Daoy (cell line): ENCODE measurements at regions not wholly inside any gene's neighbourhood (a gene's known extent, or its start where the extent isn't known, plus 50 kb on each side); places are given as distances from the start of the nearest gene placed in this dataset.

Experiments used
- DNase-seq: peaks from one replicate; pipeline ENCODE4 v3.0.0-alpha.2; 2015; ENCODE audit warnings: low read depth

GRCh38 chr6:126607289-126607688 is 267.4 kb downstream of the CENPW start:
- no peak for DNase-seq

DNA sequence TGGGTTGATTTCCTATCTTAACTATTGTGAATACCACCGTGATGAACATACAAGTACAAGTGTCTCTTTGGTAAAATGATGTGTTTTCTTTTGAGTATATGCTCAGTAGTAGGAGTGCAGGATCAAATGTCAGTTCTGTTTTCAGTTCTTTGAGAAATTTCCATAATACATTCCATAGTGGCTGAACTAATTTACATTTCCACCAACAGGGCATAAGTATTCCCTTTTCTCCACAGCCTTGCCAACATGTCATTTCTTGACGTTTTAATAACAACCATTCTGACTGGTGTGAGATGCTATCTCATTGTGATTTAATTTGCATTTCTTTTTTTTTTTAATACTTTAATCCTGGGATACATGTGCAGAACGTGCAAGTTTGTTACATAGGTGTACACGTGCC is 268.8 kb downstream of the CENPW start:
- no peak for DNase-seq

DNA sequence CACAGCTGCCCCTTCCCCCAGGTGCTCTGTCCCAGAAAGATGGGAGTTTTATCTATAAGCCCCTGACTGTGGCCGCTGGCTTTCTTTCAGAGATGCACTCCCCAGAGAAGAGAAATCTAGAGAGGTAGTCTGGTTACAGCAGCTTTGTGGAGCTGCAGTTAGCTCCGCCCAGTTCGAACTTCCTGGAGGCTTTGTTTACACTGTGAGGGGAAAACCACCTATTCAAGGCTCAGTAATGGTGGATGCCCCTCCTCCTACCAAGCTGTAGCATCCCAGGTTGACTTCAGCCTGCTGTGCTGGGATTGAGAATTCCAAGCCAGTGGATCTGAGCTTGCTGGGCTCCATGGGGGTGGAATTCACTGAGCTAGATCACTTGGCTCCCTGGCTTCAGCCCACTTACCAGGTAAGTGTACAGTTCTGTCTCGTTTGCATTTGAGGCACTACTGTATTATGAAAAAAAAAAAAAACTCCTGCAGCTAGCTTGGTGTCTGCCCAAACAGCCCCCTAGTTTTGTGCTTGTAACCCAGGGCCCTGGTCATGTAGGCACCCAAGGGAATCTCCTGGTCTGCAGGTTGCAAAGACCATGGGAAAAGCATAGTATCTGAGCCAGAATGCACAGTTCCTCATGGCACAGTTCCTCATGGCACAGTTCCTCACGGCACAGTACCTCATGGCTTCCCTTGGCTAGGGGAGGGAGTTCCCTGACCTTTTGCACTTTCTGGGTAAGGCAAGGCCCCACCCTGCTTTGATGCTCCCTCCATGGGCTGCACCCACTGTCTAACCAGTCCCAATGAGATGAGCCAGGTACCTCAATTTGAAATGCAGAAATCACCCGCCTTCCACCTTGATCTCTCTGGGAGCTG is 275.0 kb downstream of the CENPW start:
- no peak for DNase-seq

DNA sequence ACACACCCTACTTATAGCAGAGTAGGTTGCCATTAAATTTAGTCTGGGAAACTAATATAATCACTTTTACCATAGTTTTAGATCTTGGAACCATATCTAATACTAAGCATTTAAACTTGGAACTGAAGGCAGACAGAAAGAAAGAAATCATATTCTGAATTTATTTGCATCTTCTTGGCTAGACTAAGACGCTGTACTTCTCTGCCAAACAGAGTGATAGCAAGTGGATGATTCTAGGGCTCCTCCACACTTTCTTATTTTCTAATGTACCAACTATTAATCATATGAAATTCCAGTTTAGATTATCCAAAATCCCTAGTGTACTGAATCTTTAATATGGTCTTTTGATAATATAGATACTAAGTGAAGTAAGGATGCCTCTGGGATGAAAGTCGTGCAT is 277.0 kb downstream of the CENPW start:
- DNase-seq = no peak

DNA sequence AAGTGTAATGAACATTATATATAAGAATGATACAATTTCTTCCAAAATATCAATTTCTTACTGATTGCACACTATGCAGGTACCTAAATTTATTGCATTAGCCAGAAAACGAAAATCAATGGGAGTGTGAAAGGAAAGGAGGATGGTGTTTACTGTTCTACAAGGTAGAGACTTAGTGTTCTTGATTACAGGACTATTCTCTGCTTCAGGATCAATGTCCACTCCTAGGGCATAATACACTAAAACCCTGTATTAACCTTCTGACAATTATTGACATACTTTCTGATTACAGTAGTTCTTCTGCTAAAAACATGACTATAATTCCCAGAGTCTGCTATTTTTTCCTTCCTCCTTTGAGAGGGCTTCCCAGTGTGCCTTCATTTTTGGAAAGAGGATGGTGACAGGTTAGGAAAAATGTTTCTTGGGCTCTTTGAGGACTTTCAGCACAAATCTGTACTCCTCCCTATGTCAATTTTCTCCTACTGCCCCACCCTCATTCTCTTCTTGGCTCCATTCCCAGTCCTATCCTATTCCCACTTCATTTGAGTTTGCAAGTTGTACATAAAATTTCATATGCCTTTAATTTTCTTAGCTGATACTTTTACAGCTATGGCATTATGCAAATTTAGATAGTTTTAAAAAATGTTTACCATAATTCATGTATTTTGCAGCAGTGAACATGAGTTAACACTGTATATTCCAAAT is 278.9 kb downstream of the CENPW start:
- no peak for DNase-seq

- no peak for DNase-seq
These were observed 280.8 kb downstream of the CENPW start for GRCh38 chr6:126620719-126621118.

GRCh38 chr6:126625019-126625418 is 285.1 kb downstream of the CENPW start:
- DNase-seq = no peak

DNA sequence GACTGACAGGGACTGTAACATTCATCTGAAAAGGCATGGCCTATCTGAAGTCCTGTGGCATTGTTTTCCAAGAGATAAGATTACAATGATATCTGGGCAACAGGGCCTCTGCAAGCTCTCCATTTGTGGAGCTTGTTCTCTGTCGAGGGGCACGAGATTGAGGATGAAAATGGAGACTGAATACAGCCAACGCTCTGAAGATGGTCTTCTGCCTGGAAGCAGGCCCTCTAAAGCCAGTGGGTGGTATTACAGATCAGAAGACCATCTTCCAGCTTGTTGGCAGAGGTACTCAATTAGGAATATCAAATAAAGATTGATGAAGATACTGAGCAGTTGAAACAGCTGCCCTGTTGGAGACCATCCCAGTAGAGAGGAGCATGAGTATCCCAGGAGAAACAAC is 288.2 kb downstream of the CENPW start:
- no peak for DNase-seq

GRCh38 chr6:126631363-126631762 is 291.4 kb downstream of the CENPW start:
- DNase-seq = no peak

- no peak for DNase-seq
These were observed 292.4 kb downstream of the CENPW start for GRCh38 chr6:126632271-126632670.

- DNase-seq = no peak
These were observed 293.5 kb downstream of the CENPW start for GRCh38 chr6:126633373-126633772.

GRCh38 chr6:126640356-126640755 is 300.4 kb downstream of the CENPW start:
- no peak for DNase-seq

DNA sequence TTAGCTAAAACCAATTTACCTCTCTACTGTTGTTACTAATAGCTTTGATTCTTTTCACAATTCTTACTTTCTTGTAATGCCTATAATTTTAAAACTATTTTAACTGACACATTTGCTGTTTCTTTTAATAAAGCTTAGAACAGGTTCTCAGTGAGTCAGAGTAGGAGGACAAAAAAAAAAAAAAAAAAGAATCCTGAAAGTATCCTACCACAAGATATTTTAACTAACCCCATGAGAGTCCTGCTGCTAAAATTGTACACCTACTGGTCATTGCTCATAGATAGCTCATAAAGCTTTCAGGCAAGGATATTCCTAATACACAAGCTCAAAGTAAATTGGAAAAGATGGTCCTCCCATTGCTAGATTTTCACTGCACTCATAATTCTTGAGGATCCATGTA is 301.0 kb downstream of the CENPW start:
- no peak for DNase-seq

DNA sequence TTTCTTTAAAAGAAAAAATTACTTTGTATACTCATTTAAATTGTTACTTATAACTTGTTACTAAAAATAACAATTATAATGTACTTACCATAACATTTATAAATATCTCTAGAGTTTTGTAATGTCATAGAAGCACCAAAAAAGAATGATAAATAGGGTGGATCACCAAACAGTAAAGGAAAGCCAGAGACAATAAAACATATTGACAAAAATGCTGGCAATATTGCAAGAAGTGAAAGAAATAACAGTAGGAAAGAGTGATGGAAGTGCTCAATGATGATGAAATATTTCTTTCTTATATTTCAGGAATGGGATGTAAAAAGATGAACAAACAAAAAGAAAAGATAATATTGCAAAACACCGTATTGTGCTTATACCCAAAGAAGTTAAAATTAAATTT is 301.7 kb downstream of the CENPW start:
- DNase-seq = no peak

DNA sequence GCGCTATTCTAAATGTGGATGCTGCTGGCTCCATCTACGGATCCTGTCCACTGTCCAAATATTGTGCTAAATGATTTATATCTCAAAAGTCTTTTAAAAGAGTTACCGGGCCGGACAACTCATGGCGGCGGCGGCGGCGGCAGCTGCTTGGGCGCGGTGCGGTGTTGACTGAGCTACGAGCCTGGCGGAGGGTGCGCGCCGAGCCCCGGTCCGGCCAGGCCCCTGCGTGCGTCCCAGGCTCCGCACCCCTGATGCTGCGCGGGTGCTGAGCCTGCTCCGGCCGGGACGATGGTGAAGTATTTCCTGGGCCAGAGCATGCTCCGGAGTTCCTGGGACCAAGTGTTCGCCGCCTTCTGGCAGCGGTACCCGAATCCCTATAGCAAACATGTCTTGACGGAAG is 303.4 kb downstream of the CENPW start:
- DNase-seq = no peak

DNA sequence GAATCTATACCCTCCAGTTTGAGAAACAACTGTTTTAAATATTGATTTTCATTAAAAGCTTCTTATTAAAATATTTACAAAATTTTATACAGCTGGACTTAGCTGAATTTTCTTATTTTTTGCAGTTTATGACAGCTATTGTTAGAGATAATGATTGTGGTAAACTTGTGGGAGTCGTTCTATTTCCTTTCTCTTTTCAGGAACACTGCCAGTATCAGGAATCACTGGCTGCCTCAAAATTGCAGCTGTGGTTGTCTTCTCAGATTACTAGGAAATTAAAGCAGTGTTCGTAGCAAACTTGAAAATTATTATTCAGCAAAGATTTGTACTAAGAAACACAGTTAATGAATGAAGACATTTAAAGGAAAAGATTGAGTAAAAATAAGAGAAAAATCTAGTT is 311.0 kb downstream of the CENPW start:
- no peak for DNase-seq

- no peak for DNase-seq
These were observed 317.8 kb downstream of the CENPW start for GRCh38 chr6:126657561-126658175.

GRCh38 chr6:126660376-126660775 is 320.5 kb downstream of the CENPW start:
- no peak for DNase-seq

DNA sequence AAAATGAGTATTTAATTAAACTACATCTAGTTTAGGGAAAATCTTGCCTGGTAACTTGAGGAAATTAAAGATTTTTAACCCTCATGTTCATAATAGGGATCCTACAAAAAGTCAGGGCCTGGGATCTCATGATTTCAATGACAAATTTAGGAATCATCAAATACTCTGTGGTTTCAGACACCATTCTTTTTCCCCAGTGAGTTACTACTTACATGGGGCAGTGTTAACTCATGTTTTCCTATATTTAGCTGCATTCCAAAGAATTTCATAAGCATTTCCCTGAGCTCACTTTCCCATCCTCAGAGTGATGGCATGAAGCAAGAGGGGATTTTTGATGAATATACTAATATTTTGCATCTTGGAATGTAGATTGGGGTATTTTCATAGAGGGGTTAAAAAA is 321.7 kb downstream of the CENPW start:
- DNase-seq = no peak

DNA sequence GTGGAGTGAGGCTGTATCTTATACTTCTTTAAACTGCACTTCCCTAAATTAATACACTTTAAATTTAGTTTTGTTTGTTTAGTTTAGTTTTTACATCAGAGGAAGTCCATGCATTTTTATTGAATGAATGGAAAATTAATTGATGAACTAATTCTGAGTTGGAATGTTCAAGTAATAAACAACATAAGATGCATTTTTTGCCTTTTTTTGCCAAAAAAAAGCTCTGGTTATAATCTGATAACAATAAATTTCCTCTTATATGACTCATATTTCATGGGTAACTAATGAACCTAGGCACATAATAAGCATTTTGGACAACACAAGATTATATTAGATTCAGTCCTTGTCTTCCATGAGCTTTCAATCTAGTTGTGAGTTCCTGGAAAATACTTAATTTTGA is 323.1 kb downstream of the CENPW start:
- no peak for DNase-seq

DNA sequence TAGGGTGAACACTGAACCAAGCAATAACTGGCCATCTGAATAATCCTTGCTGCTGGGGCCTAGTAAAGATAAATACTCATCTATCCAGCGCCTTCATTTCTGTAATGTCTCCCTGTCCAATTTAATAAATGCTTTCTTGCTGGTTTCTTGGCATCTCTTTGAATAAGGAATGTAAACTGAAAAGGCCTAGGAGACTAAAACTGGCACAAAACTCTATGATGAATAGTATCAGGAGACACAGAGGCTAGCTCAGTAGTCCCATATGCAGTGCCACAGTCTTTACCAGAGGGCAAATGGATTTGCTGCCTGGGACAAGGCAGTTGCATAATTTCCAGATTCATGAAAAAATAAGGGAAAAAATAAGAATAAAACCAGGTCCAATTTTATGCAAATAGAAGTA is 324.4 kb downstream of the CENPW start:
- DNase-seq = no peak

- DNase-seq = no peak
These were observed 325.6 kb downstream of the CENPW start for GRCh38 chr6:126665551-126665950.

- DNase-seq = no peak
These were observed 327.2 kb downstream of the CENPW start for GRCh38 chr6:126667071-126667470.
